B cell (primary cell): ENCODE measurements at regions not wholly inside any gene's neighbourhood (a gene's known extent, or its start where the extent isn't known, plus 50 kb on each side); places are given as distances from the start of the nearest gene placed in this dataset.

Source experiments
- ATAC-seq: fragments of 200-7000 bp; cut with Tn5 transposase; one replicate; pipeline ENCODE4 v1.10.0; 2021; ENCODE audit warnings: low read depth, mild to moderate bottlenecking, moderate number of reproducible peaks, moderate library complexity
- CTCF ChIA-PET: fragments of 350-600 bp; sonication (Branson Sonifier 250); formaldehyde crosslinking; loops from one replicate; lab custom pipeline; 2021; ENCODE audit warnings: antibody characterized with exemption, inconsistent platforms; lab: Charles Lee
- POLR2A ChIA-PET: fragments of 350-600 bp; sonication (Branson Sonifier 250); formaldehyde crosslinking; loops from one replicate; lab custom pipeline; 2021; ENCODE audit warnings: antibody characterized with exemption; lab: Charles Lee
- DNase-seq: peaks from one replicate; pipeline ENCODE4 v3.0.0; 2013
- H2AFZ ChIP-seq: 2 replicates; pipeline ENCODE4 v1.6.1; 2012; ENCODE audit warnings: mild to moderate bottlenecking, low read depth, low read length; ENCODE audit not compliant: insufficient read depth, poor library complexity, severe bottlenecking
- H3K27ac ChIP-seq, 2 donors: 1 replicate in 1 of 2; 2 replicates in 1 of 2; pipeline ENCODE4 v1.5.1; 2012 to 2013; ENCODE audit warnings: low read length in 2 of 2, mild to moderate bottlenecking in 2 of 2, moderate library complexity in 1 of 2
- H3K27me3 ChIP-seq, 4 experiments: fragments of 200-600 bp in 1 of 4; sonication (generic) in 1 of 4; replicated peaks in 1 of 4; 1 replicate in 2 of 4; 2 replicates in 2 of 4; pipeline versions ENCODE4 v1.6.1 to v1.7.0; 2013 to 2016; ENCODE audit warnings: low read length in 3 of 4, mild to moderate bottlenecking in 2 of 4, mixed read lengths in 1 of 4, moderate library complexity in 1 of 4; ENCODE audit not compliant: insufficient read depth in 4 of 4, control insufficient read depth in 3 of 4; ENCODE audit errors: control extremely low read depth in 1 of 4
- H3K36me3 ChIP-seq, 2 experiments: replicated peaks in 1 of 2; 1 replicate in 1 of 2; 2 replicates in 1 of 2; pipeline versions ENCODE4 v1.6.1 to v1.7.1; 2013; ENCODE audit warnings: low read length in 1 of 2; ENCODE audit not compliant: insufficient read depth in 2 of 2, control insufficient read depth in 1 of 2; ENCODE audit errors: control extremely low read depth in 1 of 2, extremely low read depth in 1 of 2
- H3K4me1 ChIP-seq, 2 donors: fragments of 200-600 bp in 1 of 2; sonication (generic) in 1 of 2; 1 replicate in 1 of 2; 2 replicates in 1 of 2; pipeline versions ENCODE4 v1.5.1 to v1.6.1; 2013 to 2017; ENCODE audit warnings: low read length in 2 of 2; ENCODE audit not compliant: control insufficient read depth in 2 of 2, insufficient read depth in 2 of 2
- H3K4me2 ChIP-seq: replicated peaks from 2 replicates; pipeline ENCODE3; 2012; ENCODE audit warnings: mild to moderate bottlenecking, low read depth, low read length; ENCODE audit not compliant: poor library complexity, severe bottlenecking
- H3K4me3 ChIP-seq, 5 experiments: fragments of 200-600 bp in 1 of 5; sonication (generic) in 1 of 5; 1 replicate in 3 of 5; 2 replicates in 2 of 5; pipeline versions ENCODE4 v1.5.1 to v1.7.0; 2011 to 2016; ENCODE audit warnings: low read length in 4 of 5, mild to moderate bottlenecking in 4 of 5, low read depth in 2 of 5, control low read depth in 1 of 5, moderate library complexity in 1 of 5; ENCODE audit not compliant: insufficient read depth in 1 of 5; ENCODE audit errors: control extremely low read depth in 1 of 5, extremely low read depth in 1 of 5
- H3K79me2 ChIP-seq: fragments of 200-600 bp; sonication (generic); one replicate; pipeline ENCODE4 v1.6.0; 2016; ENCODE audit warnings: low read length; ENCODE audit not compliant: control insufficient read depth, insufficient read depth
- H3K9ac ChIP-seq: fragments of 200-600 bp; sonication (generic); 2 replicates; pipeline ENCODE4 v1.6.1; 2017; ENCODE audit warnings: mild to moderate bottlenecking, low read length, moderate library complexity
- H3K9me3 ChIP-seq, 3 donors: one replicate each; pipeline versions ENCODE4 v1.6.1 to v1.7.1; 2013; ENCODE audit warnings: low read length in 2 of 3; ENCODE audit not compliant: control insufficient read depth in 2 of 3, insufficient read depth in 1 of 3; ENCODE audit errors: control extremely low read depth in 1 of 3
- H4K20me1 ChIP-seq: 2 replicates; pipeline ENCODE4 v1.6.0; 2012; ENCODE audit warnings: mild to moderate bottlenecking, low read length; ENCODE audit not compliant: insufficient read depth, control insufficient read depth, poor library complexity, severe bottlenecking
- H3K27ac Mint-ChIP-seq: one replicate; pipeline ENCODE4 v1.8.0; 2021; ENCODE audit warnings: mixed read lengths
- H3K27me3 Mint-ChIP-seq: one replicate; pipeline ENCODE4 v1.8.0; 2021; ENCODE audit warnings: mixed read lengths
- H3K4me1 Mint-ChIP-seq: one replicate; pipeline ENCODE4 v1.8.0; 2021; ENCODE audit warnings: mixed read lengths
- H3K4me3 Mint-ChIP-seq: one replicate; pipeline ENCODE4 v1.8.0; 2021; ENCODE audit warnings: mixed read lengths
- H3K9me3 Mint-ChIP-seq: one replicate; pipeline ENCODE4 v1.8.0; 2022; ENCODE audit warnings: mixed read lengths; ENCODE audit not compliant: insufficient read depth
- CTCF ChIP-seq: fragments of 200-600 bp; IDR thresholded peaks from one replicate; pipeline ENCODE4 v1.8.0; 2022; ENCODE audit warnings: antibody characterized with exemption, mild to moderate bottlenecking
- EZH2 ChIP-seq: IDR thresholded peaks from 2 replicates; pipeline ENCODE4 v1.6.1; 2012; ENCODE audit warnings: borderline replicate concordance, low read depth, mild to moderate bottlenecking, moderate library complexity, low read length; ENCODE audit not compliant: insufficient read depth, poor library complexity, severe bottlenecking
- WGBS: methylation state at CpG from one replicate; pipeline ENCODE4 v1.1.5; 2013; ENCODE audit warnings: missing lambda C conversion rate; ENCODE audit not compliant: insufficient coverage; 5-methylcytosine and 5-hydroxymethylcytosine counted together
- intact Hi-C: fragments of 100-400 bp; cut with micrococcal nuclease; formaldehyde crosslinking; loops from one replicate; pipeline ENCODE4 v1.10.0; 2022

- no peaks in the 10 kb centered on the region for H3K9me3 ChIP-seq
- H3K27ac Mint-ChIP-seq = no peak overlapping the region
- no peaks in the 10 kb centered on the region for H3K4me1 Mint-ChIP-seq
- no peaks in the 10 kb centered on the region for H3K9me3 Mint-ChIP-seq
- no peak overlapping the region for H2AFZ ChIP-seq
- H3K4me3 Mint-ChIP-seq = no peak overlapping the region
- H3K79me2 ChIP-seq = no peaks in the 10 kb centered on the region
- no peaks in the 10 kb centered on the region for H3K36me3 ChIP-seq
- no peaks in the 10 kb centered on the region for H3K27me3 Mint-ChIP-seq
- CTCF ChIA-PET = no interaction called here
- intact Hi-C loops = no loop called here
- no peak overlapping the region for H3K4me2 ChIP-seq
- ATAC-seq (no peak), DNase-seq (no peak)
- H3K4me1 ChIP-seq = no peaks in the 10 kb centered on the region
- TF ChIP-seq CTCF (no peak), EZH2 (no peak)
- POLR2A ChIA-PET = no interaction called here
- H3K9ac ChIP-seq = no peak overlapping the region
- H3K4me3 ChIP-seq = no peak overlapping the region
- no peaks in the 10 kb centered on the region for H3K27me3 ChIP-seq
- no peak overlapping the region for H3K27ac ChIP-seq
- no peaks in the 10 kb centered on the region for H4K20me1 ChIP-seq
Measured at GRCh38 chr5:31097851-31098250, 95.6 kb upstream of the CDH6 start.

- CTCF ChIA-PET = no interaction called here
- no peaks in the 10 kb centered on the region for H3K9me3 ChIP-seq
- H4K20me1 ChIP-seq = no peaks in the 10 kb centered on the region
- Mint-ChIP-seq H3K27me3 (no peaks in the 10 kb centered on the region), H3K4me1 (no peaks in the 10 kb centered on the region), H3K9me3 (no peaks in the 10 kb centered on the region), H3K4me3 (no peak overlapping the region), H3K27ac (no peak overlapping the region)
- no peak for ATAC-seq
- H3K27me3 ChIP-seq = no peaks in the 10 kb centered on the region
- H3K4me2 ChIP-seq = no peak overlapping the region
- intact Hi-C loops = no loop called here
- H3K27ac ChIP-seq = no peak overlapping the region
- TF ChIP-seq CTCF (no peak), EZH2 (no peak)
- no peak for DNase-seq
- H2AFZ ChIP-seq = no peak overlapping the region
- H3K36me3 ChIP-seq = no peaks in the 10 kb centered on the region
- H3K4me1 ChIP-seq = no peaks in the 10 kb centered on the region
- H3K9ac ChIP-seq = no peak overlapping the region
- no peak overlapping the region for H3K4me3 ChIP-seq
- POLR2A ChIA-PET = no interaction called here
- WGBS = 73% methylated on average over 4 of the region's 5 CpGs
- H3K79me2 ChIP-seq = no peaks in the 10 kb centered on the region
Measured at GRCh38 chr5:31096238-31096865, 97.1 kb upstream of the CDH6 start.
